ENCODE measurements at regions not wholly inside any gene's neighbourhood (a gene's known extent, or its start where the extent isn't known, plus 50 kb on each side); places are given as distances from the start of the nearest gene placed in this dataset.

GRCh38 chr9:108640230-108640629 lies 215.6 kb downstream of the ACTL7B start:
- H4K91ac ChIP-seq (ENCODE audit: low read length) = no peak overlapping the region

GRCh38 chr9:108639696-108640095 lies 216.1 kb downstream of the ACTL7B start:
- Histone ChIP-seq H3K4me2 (ENCODE audit: low read length, poor library complexity, severe bottlenecking) (no peak overlapping the region), H4K8ac (ENCODE audit: low read length) (no peak overlapping the region), H4K91ac (ENCODE audit: low read length) (no peak overlapping the region), H2BK15ac (ENCODE audit: low read depth, poor library complexity, severe bottlenecking) (no peak overlapping the region), H3K4ac (ENCODE audit: low read depth in 1 of 2, low read length in 2 of 2) (no peak overlapping the region), H3K36me3 (ENCODE audit: control insufficient read depth in 1 of 2, insufficient read depth in 2 of 2, low read depth in 1 of 2, low read length in 2 of 2) (no peaks in the 10 kb centered on the region), H3K9ac (ENCODE audit: low read length) (no peak overlapping the region), H3K9me3 (ENCODE audit: control insufficient read depth, low read length) (no peaks in the 10 kb centered on the region), H3K23ac (ENCODE audit: low read length in 2 of 2) (no peak overlapping the region), H3K4me3 (ENCODE audit: insufficient read depth in 1 of 2, low read depth in 1 of 2, low read length in 2 of 2) (no peak overlapping the region), H3K27ac (ENCODE audit: low read length, poor library complexity, severe bottlenecking) (no peak overlapping the region), H3K14ac (ENCODE audit: low read length in 2 of 2) (no peak overlapping the region), H2AFZ (ENCODE audit: low read depth, low read length) (no peak overlapping the region), H2BK120ac (ENCODE audit: low read depth, low read length) (no peak overlapping the region), H2BK5ac (ENCODE audit: low read depth, low read length, poor library complexity, severe bottlenecking) (no peak overlapping the region), H3K27me3 (ENCODE audit: control insufficient read depth in 1 of 2, insufficient read depth in 1 of 2, low read length in 2 of 2) (no peaks in the 10 kb centered on the region), H2AK5ac (ENCODE audit: low read length, severe bottlenecking) (no peak overlapping the region), H3K4me1 (ENCODE audit: control insufficient read depth, insufficient read depth, low read depth, low read length) (no peaks in the 10 kb centered on the region), H3K18ac (ENCODE audit: low read depth in 1 of 2, low read length in 2 of 2) (no peak overlapping the region), H2BK12ac (ENCODE audit: low read length in 2 of 2) (no peak overlapping the region), H3K79me1 (replicated peaks; ENCODE audit: low read length, poor library complexity, severe bottlenecking) (no peaks in the 10 kb centered on the region)
- DNase-seq = peak; percentile 45
- WGBS = 53% methylated on average over 3 of the region's 3 CpGs

More at GRCh38 chr9:108640230-108640629, 215.6 kb downstream of the ACTL7B start:
- Histone ChIP-seq H2BK120ac (ENCODE audit: low read depth, low read length) (no peak overlapping the region), H3K14ac (ENCODE audit: low read length in 2 of 2) (no peak overlapping the region), H3K4ac (ENCODE audit: low read depth in 1 of 2, low read length in 2 of 2) (no peak overlapping the region), H3K4me3 (ENCODE audit: insufficient read depth in 1 of 2, low read depth in 1 of 2, low read length in 2 of 2) (no peak overlapping the region), H3K79me1 (replicated peaks; ENCODE audit: low read length, poor library complexity, severe bottlenecking) (no peaks in the 10 kb centered on the region), H3K27ac (ENCODE audit: low read length, poor library complexity, severe bottlenecking) (no peak overlapping the region), H2BK5ac (ENCODE audit: low read depth, low read length, poor library complexity, severe bottlenecking) (no peak overlapping the region), H3K9ac (ENCODE audit: low read length) (no peak overlapping the region), H3K4me1 (ENCODE audit: control insufficient read depth, insufficient read depth, low read depth, low read length) (no peaks in the 10 kb centered on the region), H3K27me3 (ENCODE audit: control insufficient read depth in 1 of 2, insufficient read depth in 1 of 2, low read length in 2 of 2) (no peaks in the 10 kb centered on the region), H3K36me3 (ENCODE audit: control insufficient read depth in 1 of 2, insufficient read depth in 2 of 2, low read depth in 1 of 2, low read length in 2 of 2) (no peaks in the 10 kb centered on the region), H2AFZ (ENCODE audit: low read depth, low read length) (no peak overlapping the region), H2BK12ac (ENCODE audit: low read length in 2 of 2) (no peak overlapping the region), H3K4me2 (ENCODE audit: low read length, poor library complexity, severe bottlenecking) (no peak overlapping the region), H3K23ac (ENCODE audit: low read length in 2 of 2) (no peak overlapping the region), H2AK5ac (ENCODE audit: low read length, severe bottlenecking) (no peak overlapping the region), H3K9me3 (ENCODE audit: control insufficient read depth, low read length) (no peaks in the 10 kb centered on the region), H4K8ac (ENCODE audit: low read length) (no peak overlapping the region), H2BK15ac (ENCODE audit: low read depth, poor library complexity, severe bottlenecking) (no peak overlapping the region), H3K18ac (ENCODE audit: low read depth in 1 of 2, low read length in 2 of 2) (no peak overlapping the region)
- no CpG with 5 or more reads among the region's 1 CpG for WGBS
- DNase-seq = no peak

- Histone ChIP-seq H3K4me2 (ENCODE audit: low read length, poor library complexity, severe bottlenecking) (no peak overlapping the region), H2AFZ (ENCODE audit: low read depth, low read length) (no peak overlapping the region), H3K18ac (ENCODE audit: low read depth in 1 of 2, low read length in 2 of 2) (no peak overlapping the region), H3K9ac (ENCODE audit: low read length) (no peak overlapping the region), H2BK15ac (ENCODE audit: low read depth, poor library complexity, severe bottlenecking) (no peak overlapping the region), H3K36me3 (ENCODE audit: control insufficient read depth in 1 of 2, insufficient read depth in 2 of 2, low read depth in 1 of 2, low read length in 2 of 2) (no peaks in the 10 kb centered on the region), H3K79me1 (replicated peaks; ENCODE audit: low read length, poor library complexity, severe bottlenecking) (no peaks in the 10 kb centered on the region), H3K4me1 (ENCODE audit: control insufficient read depth, insufficient read depth, low read depth, low read length) (no peaks in the 10 kb centered on the region), H3K23ac (ENCODE audit: low read length in 2 of 2) (no peak overlapping the region), H3K4me3 (ENCODE audit: insufficient read depth in 1 of 2, low read depth in 1 of 2, low read length in 2 of 2) (no peak overlapping the region), H3K14ac (ENCODE audit: low read length in 2 of 2) (no peak overlapping the region), H4K8ac (ENCODE audit: low read length) (no peak overlapping the region), H3K4ac (ENCODE audit: low read depth in 1 of 2, low read length in 2 of 2) (no peak overlapping the region), H2BK120ac (ENCODE audit: low read depth, low read length) (no peak overlapping the region), H4K91ac (ENCODE audit: low read length) (no peak overlapping the region), H3K9me3 (ENCODE audit: control insufficient read depth, low read length) (no peaks in the 10 kb centered on the region), H3K27ac (ENCODE audit: low read length, poor library complexity, severe bottlenecking) (no peak overlapping the region), H2AK5ac (ENCODE audit: low read length, severe bottlenecking) (no peak overlapping the region), H2BK5ac (ENCODE audit: low read depth, low read length, poor library complexity, severe bottlenecking) (no peak overlapping the region), H3K27me3 (ENCODE audit: control insufficient read depth in 1 of 2, insufficient read depth in 1 of 2, low read length in 2 of 2) (no peaks in the 10 kb centered on the region), H2BK12ac (ENCODE audit: low read length in 2 of 2) (no peak overlapping the region)
- 88% methylated on average over 4 of the region's 5 CpGs for WGBS
- DNase-seq = no peak
These were observed 216.7 kb downstream of the ACTL7B start for GRCh38 chr9:108639091-108639490.

GRCh38 chr9:108637340-108637739 lies 218.4 kb downstream of the ACTL7B start:
- Histone ChIP-seq H3K4ac (ENCODE audit: low read depth in 1 of 2, low read length in 2 of 2) (no peak overlapping the region), H3K23ac (ENCODE audit: low read length in 2 of 2) (no peak overlapping the region), H3K18ac (ENCODE audit: low read depth in 1 of 2, low read length in 2 of 2) (no peak overlapping the region), H2AK5ac (ENCODE audit: low read length, severe bottlenecking) (no peak overlapping the region), H3K36me3 (ENCODE audit: control insufficient read depth in 1 of 2, insufficient read depth in 2 of 2, low read depth in 1 of 2, low read length in 2 of 2) (no peaks in the 10 kb centered on the region), H4K8ac (ENCODE audit: low read length) (no peak overlapping the region), H2BK5ac (ENCODE audit: low read depth, low read length, poor library complexity, severe bottlenecking) (no peak overlapping the region), H4K91ac (ENCODE audit: low read length) (no peak overlapping the region), H3K27ac (ENCODE audit: low read length, poor library complexity, severe bottlenecking) (no peak overlapping the region), H2AFZ (ENCODE audit: low read depth, low read length) (no peak overlapping the region), H3K9me3 (ENCODE audit: control insufficient read depth, low read length) (no peaks in the 10 kb centered on the region), H3K79me1 (replicated peaks; ENCODE audit: low read length, poor library complexity, severe bottlenecking) (no peaks in the 10 kb centered on the region), H3K27me3 (ENCODE audit: control insufficient read depth in 1 of 2, insufficient read depth in 1 of 2, low read length in 2 of 2) (no peaks in the 10 kb centered on the region), H3K14ac (ENCODE audit: low read length in 2 of 2) (no peak overlapping the region), H2BK15ac (ENCODE audit: low read depth, poor library complexity, severe bottlenecking) (no peak overlapping the region), H2BK12ac (ENCODE audit: low read length in 2 of 2) (no peak overlapping the region), H2BK120ac (ENCODE audit: low read depth, low read length) (no peak overlapping the region), H3K4me1 (ENCODE audit: control insufficient read depth, insufficient read depth, low read depth, low read length) (no peaks in the 10 kb centered on the region), H3K4me3 (ENCODE audit: insufficient read depth in 1 of 2, low read depth in 1 of 2, low read length in 2 of 2) (no peak overlapping the region), H3K9ac (ENCODE audit: low read length) (no peak overlapping the region), H3K4me2 (ENCODE audit: low read length, poor library complexity, severe bottlenecking) (no peak overlapping the region)
- WGBS = 13% methylated on average over 5 of the region's 6 CpGs
- DNase-seq = no peak
